ENCODE measurements at regions not wholly inside any gene's neighbourhood (a gene's known extent, or its start where the extent isn't known, plus 50 kb on each side); places are given as distances from the start of the nearest gene placed in this dataset.

GRCh38 chrX:8403988-8404387 lies 60.6 kb upstream of the VCX3B start:
- POLR2A ChIA-PET (ENCODE audit: partially characterized antibody) = no interaction called here
- H3K4me2 ChIP-seq (ENCODE audit: insufficient read depth in 1 of 2, low read depth in 2 of 2, low read length in 2 of 2) = no peak overlapping the region

More at GRCh38 chrX:8403988-8404387, 60.6 kb upstream of the VCX3B start:
- 67% methylated on average over 5 of the region's 5 CpGs; no CpG with 5 or more reads in 1 of the 2 experiments for WGBS, 2 experiments (ENCODE audit: extremely low coverage in 1 of 2, insufficient coverage in 1 of 2, insufficient read length in 1 of 2, insufficient replicate concordance in 2 of 2, low coverage in 1 of 2, low lambda C conversion rate in 2 of 2, missing lambda C conversion rate in 1 of 2)
- H3K4me1 ChIP-seq (replicated peaks in 1 of 4; ENCODE audit: control insufficient read depth in 3 of 4, insufficient read depth in 4 of 4, low read length in 3 of 4) = no peaks in the 10 kb centered on the region
- H3K79me1 ChIP-seq (ENCODE audit: low read depth, low read length) = no peaks in the 10 kb centered on the region
- H3K27ac ChIP-seq (ENCODE audit: low read depth, low read length) = no peak overlapping the region
- no peak for DNase-seq (ENCODE audit: low read depth in 1 of 2, low spot score in 2 of 2)
- H3K18ac ChIP-seq (ENCODE audit: extremely low read depth, low read length) = no peak overlapping the region
- H3K9ac ChIP-seq (replicated peaks in 1 of 4; ENCODE audit: extremely low read depth in 1 of 4, low read depth in 3 of 4, low read length in 3 of 4) = no peak overlapping the region
- H3K23me2 ChIP-seq (ENCODE audit: low read depth, low read length) = no peaks in the 10 kb centered on the region
- H4K20me1 ChIP-seq (replicated peaks in 1 of 2; ENCODE audit: control insufficient read depth in 1 of 2, insufficient read depth in 2 of 2, low read length in 2 of 2) = no peaks in the 10 kb centered on the region
- H4K91ac ChIP-seq (replicated peaks; ENCODE audit: insufficient read length, low read length) = no peak overlapping the region
- no peak overlapping the region for H3K23ac ChIP-seq (ENCODE audit: insufficient read length)
- H2BK120ac ChIP-seq (replicated peaks; ENCODE audit: low read depth, low read length) = no peak overlapping the region
- H3K14ac ChIP-seq (ENCODE audit: insufficient read length) = no peak overlapping the region
- H2BK5ac ChIP-seq (ENCODE audit: low read depth, low read length) = no peak overlapping the region
- FAIRE-seq = peak; percentile 73
- CTCF ChIA-PET (ENCODE audit: partially characterized antibody) = no interaction called here
- H3K4me3 ChIP-seq (ENCODE audit: extremely low read depth in 1 of 4, insufficient read depth in 2 of 4, low read depth in 3 of 4, low read length in 4 of 4) = no peak overlapping the region
- H2BK20ac ChIP-seq (ENCODE audit: low read length) = no peak overlapping the region
- no peak overlapping the region for H4K8ac ChIP-seq (ENCODE audit: extremely low read depth, insufficient read depth, low read length)
- no peak overlapping the region for H2BK12ac ChIP-seq (ENCODE audit: low read depth, low read length)
- no peaks in the 10 kb centered on the region for H3K36me3 ChIP-seq (ENCODE audit: control insufficient read depth in 2 of 4, insufficient read depth in 4 of 4, low read length in 3 of 4)
- H3K27me3 ChIP-seq (replicated peaks in 1 of 4; ENCODE audit: control insufficient read depth in 3 of 4, extremely low read depth in 1 of 4, insufficient read depth in 3 of 4, low read length in 3 of 4) = no peaks in the 10 kb centered on the region
- no peak overlapping the region for H4K5ac ChIP-seq (ENCODE audit: insufficient read length, low read depth, low read length)
- no peak overlapping the region for H2AK5ac ChIP-seq (ENCODE audit: low read depth, low read length)
- TF ChIP-seq EZH2 (IDR thresholded peaks at IDR 0.05; ENCODE audit: low read depth, low read length, severe bottlenecking) = no peak
- TF ChIP-seq TAF7 (optimal IDR thresholded peaks at IDR 0.05; ENCODE audit: borderline replicate concordance, low read depth, low read length) = no peak
- TF ChIP-seq HDAC6 (IDR thresholded peaks at IDR 0.05; ENCODE audit: low read depth, low read length) = no peak
- TF ChIP-seq ASH2L (IDR thresholded peaks at IDR 0.05; ENCODE audit: low read length) = no peak
- TF ChIP-seq CHD1 (IDR thresholded peaks at IDR 0.05; ENCODE audit: low read depth, low read length) = no peak
- TF ChIP-seq TEAD4 (IDR thresholded peaks at IDR 0.05; ENCODE audit: low read depth, low read length) = no peak
- no peak overlapping the region for H2BK15ac ChIP-seq (ENCODE audit: low read length)
- H3K9me3 ChIP-seq (ENCODE audit: insufficient read depth in 2 of 2, low read depth in 1 of 2, low read length in 1 of 2) = no peaks in the 10 kb centered on the region
- no peak overlapping the region for H2AFZ ChIP-seq (ENCODE audit: low read length)
- H3K4ac ChIP-seq (replicated peaks; ENCODE audit: insufficient read length, low read depth, low read length) = no peak overlapping the region
- no peak overlapping the region for H3K56ac ChIP-seq (replicated peaks; ENCODE audit: insufficient read length, low read depth, low read length)
- no peaks in the 10 kb centered on the region for H3K79me2 ChIP-seq (ENCODE audit: control insufficient read depth in 1 of 2, insufficient read depth in 2 of 2, low read length in 2 of 2)
